GM23248 (cell line): ENCODE measurements at regions not wholly inside any gene's neighbourhood (a gene's known extent, or its start where the extent isn't known, plus 50 kb on each side); places are given as distances from the start of the nearest gene placed in this dataset.

Source experiments
- DNase-seq: peaks from one replicate; pipeline ENCODE4 v3.0.0-alpha.2; 2015
- H2AFZ ChIP-seq: fragments of 200-600 bp; sonication (generic); 2 replicates; pipeline ENCODE4 v1.6.1; 2016; ENCODE audit warnings: antibody characterized with exemption
- H3F3A ChIP-seq: fragments of 200-600 bp; sonication (generic); 2 replicates; pipeline ENCODE4 v1.6.1; 2016; ENCODE audit warnings: mild to moderate bottlenecking, antibody characterized with exemption, mixed run types; ENCODE audit not compliant: insufficient read depth
- H3K27ac ChIP-seq: fragments of 200-600 bp; sonication (generic); 2 replicates; pipeline ENCODE4 v1.5.1; 2016; ENCODE audit warnings: mild to moderate bottlenecking
- H3K27me3 ChIP-seq: fragments of 200-600 bp; sonication (generic); replicated peaks from 2 replicates; pipeline ENCODE4 v1.6.1; 2016; ENCODE audit warnings: mild to moderate bottlenecking; ENCODE audit not compliant: insufficient read depth
- H3K36me3 ChIP-seq: fragments of 200-600 bp; sonication (generic); 2 replicates; pipeline ENCODE4 v1.6.1; 2016; ENCODE audit warnings: low read depth, mild to moderate bottlenecking
- H3K4me1 ChIP-seq: fragments of 200-600 bp; sonication (generic); 2 replicates; pipeline ENCODE4 v1.6.1; 2016; ENCODE audit warnings: mild to moderate bottlenecking; ENCODE audit not compliant: insufficient read depth
- H3K4me2 ChIP-seq: fragments of 200-600 bp; sonication (generic); one replicate; pipeline ENCODE4 v1.6.1; 2016; ENCODE audit warnings: mild to moderate bottlenecking; ENCODE audit not compliant: unreplicated experiment
- H3K4me3 ChIP-seq: fragments of 200-600 bp; sonication (generic); 2 replicates; pipeline ENCODE4 v1.5.1; 2016; ENCODE audit warnings: mild to moderate bottlenecking
- H3K79me2 ChIP-seq: fragments of 200-600 bp; sonication (generic); 2 replicates; pipeline ENCODE4 v1.6.1; 2016; ENCODE audit warnings: mild to moderate bottlenecking; ENCODE audit not compliant: insufficient read depth
- H3K9ac ChIP-seq: fragments of 200-600 bp; sonication (generic); 2 replicates; pipeline ENCODE4 v1.6.1; 2016; ENCODE audit warnings: mild to moderate bottlenecking
- H3K9me2 ChIP-seq: fragments of 200-600 bp; sonication (generic); 2 replicates; pipeline ENCODE4 v1.6.1; 2016; ENCODE audit warnings: mixed run types, mild to moderate bottlenecking, moderate library complexity; ENCODE audit not compliant: insufficient read depth
- H3K9me3 ChIP-seq: fragments of 200-600 bp; sonication (generic); one replicate; pipeline ENCODE4 v1.6.1; 2017; ENCODE audit warnings: low read depth
- H4K20me1 ChIP-seq: fragments of 200-600 bp; sonication (generic); 2 replicates; pipeline ENCODE4 v1.6.0; 2016; ENCODE audit not compliant: insufficient read depth
- EZH2 ChIP-seq: fragments of 200-600 bp; sonication (generic); IDR thresholded peaks from 2 replicates; pipeline ENCODE4 v1.6.1; 2018; ENCODE audit warnings: antibody characterized with exemption, mild to moderate bottlenecking; ENCODE audit not compliant: insufficient read depth, poor library complexity, severe bottlenecking
- EZH2phosphoT487 ChIP-seq: fragments of 200-600 bp; sonication (generic); IDR thresholded peaks from 2 replicates; pipeline ENCODE4 v1.6.1; 2018; ENCODE audit warnings: antibody characterized with exemption, moderate library complexity, mild to moderate bottlenecking, low read depth; ENCODE audit not compliant: insufficient read depth
- WGBS, 2 experiments: methylation state at CpG; one replicate each; pipeline ENCODE4 v1.1.6; 2015 to 2017; ENCODE audit warnings: low lambda C conversion rate in 2 of 2, low coverage in 1 of 2; ENCODE audit errors: missing lambda C conversion rate in 2 of 2; 5-methylcytosine and 5-hydroxymethylcytosine counted together
- in situ Hi-C: fragments of 300-500 bp; cut with MboI; formaldehyde crosslinking; loops from 2 replicates; pipeline ENCODE4 v1.15.0; 2020

GRCh38 chr7:37590824-37591223 is 92.7 kb upstream of the GPR141 start:
- no peak overlapping the region for H3K9ac ChIP-seq
- WGBS, 2 experiments = 13 to 26% methylated on average over 4 of the region's 4 CpGs
- H4K20me1 ChIP-seq = no peaks in the 10 kb centered on the region
- H2AFZ ChIP-seq = no peak overlapping the region
- no peaks in the 10 kb centered on the region for H3F3A ChIP-seq
- H3K9me3 ChIP-seq = no peaks in the 10 kb centered on the region
- H3K9me2 ChIP-seq = no peaks in the 10 kb centered on the region
- H3K4me1 ChIP-seq = no peaks in the 10 kb centered on the region
- in situ Hi-C loops = no loop called here
- no peak overlapping the region for H3K4me3 ChIP-seq
- no peaks in the 10 kb centered on the region for H3K79me2 ChIP-seq
- H3K36me3 ChIP-seq = no peaks in the 10 kb centered on the region
- no peak for DNase-seq
- no peak overlapping the region for H3K27ac ChIP-seq
- TF ChIP-seq EZH2phosphoT487 = no peak
- no peak for TF ChIP-seq EZH2
- H3K4me2 ChIP-seq = no peak overlapping the region
- no peaks in the 10 kb centered on the region for H3K27me3 ChIP-seq

- H3K79me2 ChIP-seq = no peaks in the 10 kb centered on the region
- TF ChIP-seq EZH2 (no peak), EZH2phosphoT487 (no peak)
Measured at GRCh38 chr7:37592366-37592765, 91.2 kb upstream of the GPR141 start.

GRCh38 chr7:37594602-37595001 is 89.0 kb upstream of the GPR141 start:
- WGBS, 2 experiments = 21 to 26% methylated on average over 1 of the region's 1 CpG
- no peaks in the 10 kb centered on the region for H3F3A ChIP-seq
- H3K4me3 ChIP-seq = no peak overlapping the region
- no peaks in the 10 kb centered on the region for H3K79me2 ChIP-seq
- in situ Hi-C loops = no loop called here
- no peak overlapping the region for H3K4me2 ChIP-seq
- H3K9ac ChIP-seq = no peak overlapping the region
- no peaks in the 10 kb centered on the region for H3K27me3 ChIP-seq
- H3K27ac ChIP-seq = no peak overlapping the region
- no peaks in the 10 kb centered on the region for H3K36me3 ChIP-seq
- no peak overlapping the region for H2AFZ ChIP-seq
- no peaks in the 10 kb centered on the region for H4K20me1 ChIP-seq
- no peak for DNase-seq
- no peaks in the 10 kb centered on the region for H3K9me2 ChIP-seq
- TF ChIP-seq EZH2phosphoT487 = no peak
- no peak for TF ChIP-seq EZH2
- H3K9me3 ChIP-seq = no peaks in the 10 kb centered on the region
- H3K4me1 ChIP-seq = no peaks in the 10 kb centered on the region

More at GRCh38 chr7:37592366-37592765, 91.2 kb upstream of the GPR141 start:
- H3F3A ChIP-seq = no peaks in the 10 kb centered on the region
- no peak overlapping the region for H2AFZ ChIP-seq
- H3K27me3 ChIP-seq = no peaks in the 10 kb centered on the region
- in situ Hi-C loops = no loop called here
- H3K9me2 ChIP-seq = no peaks in the 10 kb centered on the region
- no peak for DNase-seq
- no peaks in the 10 kb centered on the region for H3K4me1 ChIP-seq
- H3K27ac ChIP-seq = no peak overlapping the region
- no peak overlapping the region for H3K4me3 ChIP-seq
- no peak overlapping the region for H3K4me2 ChIP-seq
- no peaks in the 10 kb centered on the region for H3K36me3 ChIP-seq
- H3K9ac ChIP-seq = no peak overlapping the region
- no peaks in the 10 kb centered on the region for H3K9me3 ChIP-seq
- WGBS, 2 experiments = 22 to 29% methylated on average over 2 of the region's 2 CpGs
- no peaks in the 10 kb centered on the region for H4K20me1 ChIP-seq

- H3K9me2 ChIP-seq = no peaks in the 10 kb centered on the region
- in situ Hi-C loops = no loop called here
Measured at GRCh38 chr7:37598824-37599223, 84.7 kb upstream of the GPR141 start.

DNA sequence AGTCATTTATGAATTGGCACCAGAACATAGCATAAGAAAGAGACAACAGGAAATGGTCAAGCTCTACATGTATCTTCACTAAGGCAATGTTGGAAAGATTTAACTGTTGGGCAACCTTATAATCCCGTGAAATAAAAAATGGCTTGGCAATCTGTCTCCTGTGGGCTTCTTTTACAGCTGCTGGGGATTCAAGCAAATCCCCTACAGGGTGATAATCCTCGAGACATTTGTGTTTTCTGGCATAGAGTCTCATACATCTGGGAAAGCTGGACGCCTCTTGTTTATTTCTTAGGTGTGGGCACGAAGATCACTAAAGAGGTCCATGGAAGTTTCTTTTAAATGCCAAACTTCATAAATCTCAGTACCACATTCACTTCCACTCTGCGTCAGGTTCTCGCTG is 82.2 kb upstream of the GPR141 start:
- Histone ChIP-seq H4K20me1 (no peaks in the 10 kb centered on the region), H3K79me2 (no peaks in the 10 kb centered on the region), H3K4me1 (no peaks in the 10 kb centered on the region), H3K4me3 (no peak overlapping the region), H3K9ac (no peak overlapping the region), H3K27me3 (no peaks in the 10 kb centered on the region), H3K27ac (no peak overlapping the region), H2AFZ (no peak overlapping the region), H3K9me2 (no peaks in the 10 kb centered on the region), H3K4me2 (no peak overlapping the region), H3F3A (no peaks in the 10 kb centered on the region), H3K36me3 (no peaks in the 10 kb centered on the region), H3K9me3 (no peaks in the 10 kb centered on the region)
- TF ChIP-seq EZH2phosphoT487 (no peak), EZH2 (no peak)
- in situ Hi-C loops = no loop called here
- no peak for DNase-seq
- WGBS, 2 experiments = 14 to 17% methylated on average over 6 of the region's 6 CpGs

More at GRCh38 chr7:37598824-37599223, 84.7 kb upstream of the GPR141 start:
- Histone ChIP-seq H3F3A (no peaks in the 10 kb centered on the region), H2AFZ (no peak overlapping the region), H3K79me2 (no peaks in the 10 kb centered on the region), H3K4me1 (no peaks in the 10 kb centered on the region), H3K27ac (no peak overlapping the region), H3K4me2 (no peak overlapping the region), H3K9ac (no peak overlapping the region), H4K20me1 (no peaks in the 10 kb centered on the region), H3K36me3 (no peaks in the 10 kb centered on the region), H3K27me3 (no peaks in the 10 kb centered on the region), H3K9me3 (no peaks in the 10 kb centered on the region), H3K4me3 (no peak overlapping the region)
- 0 to 7% methylated on average over 2 of the region's 2 CpGs for WGBS, 2 experiments
- TF ChIP-seq EZH2phosphoT487 = no peak
- no peak for TF ChIP-seq EZH2
- DNase-seq = no peak
